ENCODE measurements at regions not wholly inside any gene's neighbourhood (a gene's known extent, or its start where the extent isn't known, plus 50 kb on each side); places are given as distances from the start of the nearest gene placed in this dataset.

GRCh38 chr10:129345763-129346162 is 121.3 kb upstream of the MGMT start:
- DNase-seq (ENCODE audit: low read depth) = no peak
- no peak overlapping the region for H3K4me3 ChIP-seq (replicated peaks; ENCODE audit: low read depth, low read length)
- TF ChIP-seq CTCF (IDR thresholded peaks at IDR 0.05; ENCODE audit: low read length, missing control alignments) = no peak

GRCh38 chr10:129350690-129351089 is 116.4 kb upstream of the MGMT start:
- DNase-seq (ENCODE audit: low read depth) = no peak
- no peak for TF ChIP-seq CTCF (IDR thresholded peaks at IDR 0.05; ENCODE audit: low read length, missing control alignments)
- H3K4me3 ChIP-seq (replicated peaks; ENCODE audit: low read depth, low read length) = no peak overlapping the region

GRCh38 chr10:129353101-129353500 is 113.9 kb upstream of the MGMT start:
- TF ChIP-seq CTCF (IDR thresholded peaks at IDR 0.05; ENCODE audit: low read length, missing control alignments) = no peak
- DNase-seq (ENCODE audit: low read depth) = no peak
- no peak overlapping the region for H3K4me3 ChIP-seq (replicated peaks; ENCODE audit: low read depth, low read length)

- TF ChIP-seq CTCF (IDR thresholded peaks at IDR 0.05; ENCODE audit: low read length, missing control alignments) = no peak
- DNase-seq (ENCODE audit: low read depth) = no peak
- no peak overlapping the region for H3K4me3 ChIP-seq (replicated peaks; ENCODE audit: low read depth, low read length)
These were observed 107.0 kb upstream of the MGMT start for GRCh38 chr10:129360046-129360445.

- no peak for TF ChIP-seq CTCF (IDR thresholded peaks at IDR 0.05; ENCODE audit: low read length, missing control alignments)
- no peak overlapping the region for H3K4me3 ChIP-seq (replicated peaks; ENCODE audit: low read depth, low read length)
- DNase-seq (ENCODE audit: low read depth) = no peak
These were observed 105.2 kb upstream of the MGMT start for GRCh38 chr10:129361676-129362376.

- no peak for DNase-seq (ENCODE audit: low read depth)
- TF ChIP-seq CTCF (IDR thresholded peaks at IDR 0.05; ENCODE audit: low read length, missing control alignments) = no peak
- H3K4me3 ChIP-seq (replicated peaks; ENCODE audit: low read depth, low read length) = no peak overlapping the region
These were observed 102.1 kb upstream of the MGMT start for GRCh38 chr10:129364949-129365348.

- no peak for TF ChIP-seq CTCF (IDR thresholded peaks at IDR 0.05; ENCODE audit: low read length, missing control alignments)
- no peak overlapping the region for H3K4me3 ChIP-seq (replicated peaks; ENCODE audit: low read depth, low read length)
- no peak for DNase-seq (ENCODE audit: low read depth)
These were observed 101.2 kb upstream of the MGMT start for GRCh38 chr10:129365767-129366402.

All from fibroblast of pulmonary artery (primary cell).